ENCODE measurements at regions not wholly inside any gene's neighbourhood (a gene's known extent, or its start where the extent isn't known, plus 50 kb on each side); places are given as distances from the start of the nearest gene placed in this dataset.

- H3K4me2 ChIP-seq: no peak overlapping the region
- 31% methylated on average over 5 of the region's 5 CpGs for WGBS (ENCODE audit: low lambda C conversion rate)
- TF ChIP-seq EP300 (IDR thresholded peaks at IDR 0.05; ENCODE audit: borderline replicate concordance in 1 of 2, low read depth in 1 of 2, low read length in 1 of 2) (no peak), MEF2A (IDR thresholded peaks at IDR 0.05; ENCODE audit: borderline replicate concordance, low read depth) (no peak), REST (IDR thresholded peaks at IDR 0.05; ENCODE audit: low read depth, low read length) (no peak), MXI1 (IDR thresholded peaks at IDR 0.05; ENCODE audit: low read depth, low read length) (no peak), FOSL2 (IDR thresholded peaks at IDR 0.05; ENCODE audit: borderline replicate concordance, low read depth) (no peak), GABPA (IDR thresholded peaks at IDR 0.05; ENCODE audit: low read depth) (no peak), FOXM1 (IDR thresholded peaks at IDR 0.05; ENCODE audit: low read depth) (no peak), POLR2AphosphoS5 (IDR thresholded peaks at IDR 0.05; ENCODE audit: low read depth, low read length) (no peak), JUND (IDR thresholded peaks at IDR 0.05) (no peak), PBX3 (IDR thresholded peaks at IDR 0.05) (no peak)
Observed at GRCh38 chrX:150192816-150193215, 170.3 kb upstream of the MAMLD1 start.

GRCh38 chrX:150196285-150196684 is 166.8 kb upstream of the MAMLD1 start:
- no peak overlapping the region for H3K27ac ChIP-seq (ENCODE audit: low read depth in 2 of 2, low read length in 1 of 2)
- POLR2A ChIA-PET: no interaction called here
- no peaks in the 10 kb centered on the region for H3K36me3 ChIP-seq (replicated peaks in 1 of 2; ENCODE audit: control insufficient read depth in 1 of 2, insufficient read depth in 2 of 2, low read length in 1 of 2)
- no peaks in the 10 kb centered on the region for H3K9me2 ChIP-seq
- no peak overlapping the region for H3K4me2 ChIP-seq
- H4K20me1 ChIP-seq (ENCODE audit: insufficient read depth): no peaks in the 10 kb centered on the region
- H3K27me3 ChIP-seq (ENCODE audit: insufficient read depth): no peaks in the 10 kb centered on the region
- no peak for DNase-seq
- peaks cover 10% of the 10 kb centered on the region for H3F3A ChIP-seq (replicated peaks; ENCODE audit: insufficient read depth)
- no peak overlapping the region for H3K4me3 ChIP-seq (ENCODE audit: low read depth in 2 of 2, low read length in 1 of 2)
- H2AFZ ChIP-seq (ENCODE audit: low read depth): no peak overlapping the region
- no peaks in the 10 kb centered on the region for H3K79me2 ChIP-seq (ENCODE audit: insufficient read depth)
- 41% methylated on average over 3 of the region's 3 CpGs for WGBS (ENCODE audit: low lambda C conversion rate)
- CTCF ChIA-PET: no interaction called here
- peaks cover 11 to 16% of the 10 kb centered on the region in 2 experiments; a peak in 3 of 4 replicates for H3K4me1 ChIP-seq (ENCODE audit: control insufficient read depth in 1 of 2, insufficient read depth in 2 of 2, low read depth in 1 of 2, low read length in 1 of 2)
- H3K9me3 ChIP-seq: no peaks in the 10 kb centered on the region
- H3K9ac ChIP-seq: no peak overlapping the region
- TF ChIP-seq YY1 (IDR thresholded peaks at IDR 0.05; ENCODE audit: low read depth): no peak
- TF ChIP-seq POLR2AphosphoS5 (IDR thresholded peaks at IDR 0.05; ENCODE audit: low read depth, low read length): no peak
- no peak for TF ChIP-seq IRF3 (IDR thresholded peaks at IDR 0.05; ENCODE audit: low read depth, low read length)
- TF ChIP-seq NRF1 (IDR thresholded peaks at IDR 0.05; ENCODE audit: low read depth, low read length): no peak
- TF ChIP-seq FOSL2 (IDR thresholded peaks at IDR 0.05; ENCODE audit: borderline replicate concordance, low read depth): no peak
- TF ChIP-seq GABPA (IDR thresholded peaks at IDR 0.05; ENCODE audit: low read depth): no peak
- no peak for TF ChIP-seq EP300 (IDR thresholded peaks at IDR 0.05; ENCODE audit: borderline replicate concordance in 1 of 2, low read depth in 1 of 2, low read length in 1 of 2)
- no peak for TF ChIP-seq TCF12 (IDR thresholded peaks at IDR 0.05)
- TF ChIP-seq NFIC (IDR thresholded peaks at IDR 0.05; ENCODE audit: borderline replicate concordance): no peak
- no peak for TF ChIP-seq RFX5 (IDR thresholded peaks at IDR 0.05; ENCODE audit: low read length)
- TF ChIP-seq FOXM1 (IDR thresholded peaks at IDR 0.05; ENCODE audit: low read depth): no peak
- no peak for TF ChIP-seq MXI1 (IDR thresholded peaks at IDR 0.05; ENCODE audit: low read depth, low read length)
- TF ChIP-seq MAX (IDR thresholded peaks at IDR 0.05; ENCODE audit: low read depth): no peak
- TF ChIP-seq CHD2 (IDR thresholded peaks at IDR 0.05; ENCODE audit: low read length, partially characterized antibody): no peak

More at GRCh38 chrX:150192816-150193215, 170.3 kb upstream of the MAMLD1 start:
- Histone ChIP-seq H3K27me3 (ENCODE audit: insufficient read depth) (no peaks in the 10 kb centered on the region), H3K4me1 (ENCODE audit: control insufficient read depth in 1 of 2, insufficient read depth in 2 of 2, low read depth in 1 of 2, low read length in 1 of 2) (no peaks in the 10 kb centered on the region), H3F3A (replicated peaks; ENCODE audit: insufficient read depth) (no peaks in the 10 kb centered on the region), H4K20me1 (ENCODE audit: insufficient read depth) (no peaks in the 10 kb centered on the region), H3K9me2 (no peaks in the 10 kb centered on the region), H3K4me3 (ENCODE audit: low read depth in 2 of 2, low read length in 1 of 2) (no peak overlapping the region), H3K36me3 (replicated peaks in 1 of 2; ENCODE audit: control insufficient read depth in 1 of 2, insufficient read depth in 2 of 2, low read length in 1 of 2) (no peaks in the 10 kb centered on the region), H2AFZ (ENCODE audit: low read depth) (no peak overlapping the region), H3K79me2 (ENCODE audit: insufficient read depth) (no peaks in the 10 kb centered on the region), H3K27ac (ENCODE audit: low read depth in 2 of 2, low read length in 1 of 2) (no peak overlapping the region), H3K9me3 (no peaks in the 10 kb centered on the region), H3K9ac (no peak overlapping the region)
- ChIA-PET CTCF (interaction anchor here (0.7 kb wide), 1 partner anchor 35 kb away, joined by 3 read pairs; no protein-coding TSS in a partner anchor), POLR2A (no interaction called here)
- no peak for DNase-seq
